RPMI8226 (cell line): ENCODE measurements at regions not wholly inside any gene's neighbourhood (a gene's known extent, or its start where the extent isn't known, plus 50 kb on each side); places are given as distances from the start of the nearest gene placed in this dataset.
A peak's percentile ranks its signal among the peaks of the same experiment; 100 is the strongest.

Source experiments
- DNase-seq: peaks from one replicate; pipeline ENCODE4 v3.0.0-alpha.2; 2015

DNA sequence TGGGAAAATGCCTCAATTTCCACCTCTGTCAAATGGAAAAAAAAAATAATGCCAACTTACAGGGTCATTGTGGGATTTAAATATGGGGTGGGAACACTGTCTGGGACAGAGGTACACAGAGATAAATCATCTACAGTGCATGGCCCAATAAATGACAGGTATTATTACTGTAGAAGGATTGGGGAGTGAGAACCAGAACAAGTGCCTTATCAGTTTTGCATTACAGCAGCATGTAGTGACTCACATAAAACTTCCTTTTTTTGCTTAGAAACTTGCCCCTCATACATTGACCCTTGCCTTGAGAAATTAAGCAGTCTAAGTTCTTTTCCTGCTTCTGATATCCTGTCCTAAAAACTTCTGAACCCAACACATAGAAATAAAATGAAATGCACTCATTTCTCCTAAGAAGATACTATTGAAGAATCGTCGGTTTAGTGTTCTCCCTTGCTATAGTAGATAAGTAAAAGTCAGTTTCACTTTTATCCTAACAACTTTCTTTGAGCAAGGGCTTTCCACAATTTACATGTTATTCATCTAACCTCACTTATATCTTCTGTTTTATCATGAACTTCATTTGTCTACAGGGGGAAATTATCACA is 121.0 kb upstream of the HAAO start:
- DNase-seq: no peak

DNA sequence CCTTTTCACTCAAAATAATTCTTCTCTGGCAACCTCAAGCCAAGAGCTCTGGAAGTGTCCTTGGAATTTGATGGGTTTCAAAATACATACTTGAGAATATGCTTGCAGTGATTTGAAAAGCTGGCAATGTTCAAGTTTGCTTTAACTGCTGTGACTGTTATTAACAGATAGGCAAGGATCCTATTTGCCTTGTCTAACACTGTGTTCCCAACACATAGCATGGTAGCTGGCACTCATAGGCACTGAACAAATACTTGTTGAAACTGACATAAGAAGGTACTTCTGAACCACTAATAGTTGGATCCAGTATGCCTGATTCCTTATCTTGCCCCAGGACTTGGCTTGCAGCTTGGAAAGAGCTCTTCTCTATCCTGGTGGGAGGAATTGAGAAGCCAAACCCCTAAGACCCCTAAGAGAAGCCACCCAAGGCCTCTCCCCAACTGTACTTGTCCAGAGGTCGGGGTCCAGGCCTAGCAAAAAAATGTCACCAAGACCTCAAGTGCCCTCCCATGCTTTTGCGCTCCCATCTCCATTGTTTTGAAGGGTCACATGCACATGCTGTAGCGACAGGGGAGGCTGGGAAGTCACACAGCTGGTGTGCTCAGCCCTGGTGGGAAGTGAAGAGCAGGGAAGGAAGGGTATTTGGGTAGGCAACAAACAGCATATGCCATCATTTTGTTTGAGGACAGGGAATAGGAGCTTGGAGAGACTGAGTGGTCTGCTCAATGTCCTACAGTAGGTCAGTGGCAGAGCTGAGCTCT is 118.4 kb upstream of the HAAO start:
- no peak for DNase-seq

DNA sequence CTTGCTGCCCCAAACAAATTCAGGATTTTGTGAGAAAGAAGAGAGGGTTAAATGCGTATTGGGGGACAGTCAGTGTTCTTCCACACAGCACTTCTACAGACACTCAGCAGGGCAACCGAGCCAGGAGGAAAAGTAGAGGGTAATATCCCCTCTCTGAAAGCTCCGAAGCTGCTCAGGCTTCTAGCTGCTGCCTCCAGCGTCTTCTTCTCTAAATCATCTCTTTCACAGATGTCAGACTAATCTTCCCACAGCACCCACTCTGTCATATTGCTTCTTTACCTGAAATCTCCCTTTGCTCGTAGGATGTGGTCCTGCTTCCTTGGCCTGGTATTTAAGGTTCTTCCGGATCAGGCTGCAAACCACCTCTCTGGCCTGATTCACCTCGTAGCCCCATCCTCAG is 117.6 kb upstream of the HAAO start:
- no peak for DNase-seq

DNA sequence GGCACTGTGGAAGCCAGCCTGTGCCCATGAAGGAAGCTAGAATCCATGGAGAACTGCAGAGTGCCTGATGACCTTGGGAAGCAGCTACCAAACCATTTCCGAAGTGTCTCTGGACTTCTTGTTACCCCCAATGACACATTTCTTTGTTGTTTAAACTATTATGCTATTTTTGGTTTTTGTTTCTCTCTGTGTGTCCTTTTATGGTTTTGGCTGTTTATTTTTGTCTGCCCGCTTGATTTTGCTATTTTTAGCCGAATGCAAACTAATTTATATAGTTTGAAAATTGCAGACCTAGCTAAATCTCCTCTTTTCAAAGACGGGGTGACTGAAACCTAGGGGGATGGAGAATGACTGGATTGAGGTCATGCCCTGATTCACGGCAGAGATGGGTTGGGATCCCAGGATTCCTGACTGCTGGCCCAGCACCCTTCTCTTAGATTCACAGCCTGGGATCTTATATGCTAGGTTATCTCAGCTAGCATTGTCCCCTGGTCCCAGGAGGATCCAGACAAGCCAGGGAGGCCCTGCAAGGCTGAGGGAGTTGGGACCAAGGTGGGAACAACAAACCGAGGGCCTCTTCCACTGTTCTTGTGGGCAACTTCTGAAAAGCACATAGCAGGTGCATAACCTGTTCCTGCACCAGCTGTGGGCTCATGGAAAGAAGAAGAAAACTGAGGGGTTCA is 116.3 kb upstream of the HAAO start:
- DNase-seq: no peak

DNA sequence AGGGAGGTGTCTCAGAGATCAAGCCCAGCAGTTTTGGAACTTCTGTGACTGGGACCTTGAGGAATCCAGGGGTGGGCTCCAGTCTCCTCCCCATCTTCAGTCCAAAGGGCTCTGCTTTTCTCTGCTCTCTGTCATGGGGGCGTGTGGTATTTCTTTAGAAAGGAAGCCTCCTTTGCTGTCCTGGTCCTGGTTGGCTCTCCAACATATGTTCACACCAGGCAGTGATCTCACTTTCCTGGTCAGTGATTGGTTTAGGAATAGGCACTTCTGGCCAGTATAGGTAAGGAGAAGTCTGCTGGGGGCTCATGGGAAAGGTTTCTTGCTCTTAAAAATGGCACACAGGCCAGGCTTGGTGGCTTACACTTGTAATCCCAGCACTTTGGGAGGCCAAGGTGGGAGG is 115.5 kb upstream of the HAAO start:
- no peak for DNase-seq

DNA sequence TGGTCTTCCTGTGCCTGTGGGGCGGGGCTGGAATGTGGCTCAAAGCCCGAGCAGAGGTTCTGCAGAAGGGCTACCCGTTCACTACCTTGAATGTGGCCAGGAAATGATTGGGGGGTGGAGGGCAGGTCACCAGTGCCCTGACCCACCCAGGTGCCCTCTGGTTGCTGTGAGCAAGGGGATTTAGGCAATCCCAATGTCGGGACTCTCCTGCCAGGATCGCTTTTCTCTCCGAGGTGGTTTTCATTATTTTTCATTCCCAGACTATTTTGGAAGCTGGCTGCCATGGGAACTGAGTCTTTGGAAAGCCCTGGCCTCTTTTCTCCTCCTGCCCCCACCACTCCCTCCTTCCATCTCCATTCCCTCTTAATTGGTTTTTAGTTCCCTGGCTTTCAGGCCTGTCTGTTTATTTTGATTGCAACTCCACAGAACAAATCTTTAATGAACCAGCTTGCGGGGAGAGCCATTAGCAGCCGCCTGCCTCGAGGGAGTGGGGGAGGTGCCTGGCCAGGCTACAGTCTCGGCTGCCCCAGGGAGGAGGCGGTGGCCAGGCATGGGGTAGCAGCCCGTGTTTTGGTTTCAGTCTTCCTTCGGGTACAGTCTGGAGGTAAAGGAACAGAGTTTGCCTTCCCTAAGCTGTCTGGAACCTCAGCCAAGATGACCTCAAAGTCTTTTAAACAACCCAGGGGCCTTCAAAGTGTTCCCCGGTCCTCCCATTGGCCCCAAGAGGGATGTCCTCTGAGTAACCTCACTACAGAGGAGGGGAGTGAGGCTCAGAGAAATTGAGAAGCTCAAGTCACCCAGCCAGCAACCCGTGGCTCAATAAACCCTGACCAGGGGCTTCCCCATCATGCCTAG is 114.4 kb upstream of the HAAO start:
- peak; percentile 42 for DNase-seq

DNA sequence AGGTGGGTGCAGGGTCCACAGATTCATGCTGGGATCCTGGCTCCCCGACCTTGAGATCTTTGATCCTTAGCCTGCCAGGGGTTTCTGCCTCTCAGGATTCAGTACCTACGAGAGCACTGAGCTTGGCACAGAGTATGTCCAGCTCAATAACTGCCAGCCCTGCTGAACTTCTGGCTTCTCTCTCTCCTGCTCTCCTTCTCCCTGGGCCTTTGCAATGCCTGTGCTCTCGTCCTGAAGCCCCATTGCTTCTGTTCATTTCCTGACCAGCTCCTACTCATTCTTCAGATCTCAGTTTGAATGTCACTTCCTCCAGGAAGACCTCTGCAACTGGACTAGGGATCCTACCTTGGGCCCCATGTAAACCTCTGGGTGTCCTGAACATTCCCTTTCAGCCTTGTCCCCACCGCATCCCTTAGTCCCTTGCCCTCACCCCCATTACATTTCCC is 113.8 kb upstream of the HAAO start:
- DNase-seq: no peak

DNA sequence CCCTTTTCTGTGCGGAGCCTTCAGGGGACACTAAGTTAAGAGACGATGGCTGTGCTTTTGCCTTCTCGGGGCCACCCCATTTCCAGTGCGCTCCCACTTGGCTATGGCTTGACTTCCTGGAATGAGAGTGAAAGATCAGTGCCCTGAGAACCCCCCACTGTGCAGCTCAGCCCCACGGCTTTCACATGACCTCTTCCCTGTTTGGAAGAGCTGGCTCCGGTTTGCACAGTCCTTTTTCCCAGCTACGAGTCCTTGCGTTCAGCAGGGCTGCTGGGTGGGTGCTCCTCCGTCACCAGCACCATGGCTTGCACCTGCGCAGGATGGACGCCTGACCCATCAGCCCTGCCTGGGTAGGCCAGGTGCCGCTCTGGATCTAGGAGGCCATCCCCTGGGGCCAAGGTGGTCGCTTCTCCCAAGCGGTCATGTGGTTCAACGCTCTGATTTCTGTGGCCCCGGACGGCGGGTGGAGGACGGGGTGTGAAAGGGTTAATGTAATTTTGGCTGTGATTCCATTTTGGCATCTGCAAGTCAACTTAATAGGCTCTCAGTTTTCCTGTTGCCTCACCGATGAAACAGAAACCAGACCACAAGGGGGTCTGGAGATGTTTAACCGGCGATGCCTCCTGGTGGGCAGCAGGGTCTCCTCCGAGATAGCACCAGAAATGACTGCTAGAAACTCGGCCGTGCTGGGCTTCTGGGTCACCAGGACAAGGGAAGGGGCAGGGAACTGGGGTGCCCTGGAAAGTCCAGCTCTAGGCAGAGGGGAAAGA is 113.1 kb upstream of the HAAO start:
- DNase-seq: no peak

DNA sequence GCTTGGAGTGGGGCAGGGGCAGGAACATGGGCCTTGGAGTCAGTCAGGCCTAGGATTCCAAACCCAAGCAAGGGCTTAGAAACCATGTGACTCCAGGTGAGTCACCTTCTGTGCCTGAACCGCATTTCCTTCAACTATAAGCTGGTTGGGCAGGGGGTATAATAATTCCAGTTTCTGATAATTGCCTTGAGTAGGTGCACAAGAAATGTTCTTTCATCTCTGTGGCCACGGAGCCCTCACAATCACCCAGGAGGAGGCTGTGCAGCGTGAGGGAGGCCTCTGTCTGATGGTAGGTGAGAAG is 112.1 kb upstream of the HAAO start:
- no peak for DNase-seq

DNA sequence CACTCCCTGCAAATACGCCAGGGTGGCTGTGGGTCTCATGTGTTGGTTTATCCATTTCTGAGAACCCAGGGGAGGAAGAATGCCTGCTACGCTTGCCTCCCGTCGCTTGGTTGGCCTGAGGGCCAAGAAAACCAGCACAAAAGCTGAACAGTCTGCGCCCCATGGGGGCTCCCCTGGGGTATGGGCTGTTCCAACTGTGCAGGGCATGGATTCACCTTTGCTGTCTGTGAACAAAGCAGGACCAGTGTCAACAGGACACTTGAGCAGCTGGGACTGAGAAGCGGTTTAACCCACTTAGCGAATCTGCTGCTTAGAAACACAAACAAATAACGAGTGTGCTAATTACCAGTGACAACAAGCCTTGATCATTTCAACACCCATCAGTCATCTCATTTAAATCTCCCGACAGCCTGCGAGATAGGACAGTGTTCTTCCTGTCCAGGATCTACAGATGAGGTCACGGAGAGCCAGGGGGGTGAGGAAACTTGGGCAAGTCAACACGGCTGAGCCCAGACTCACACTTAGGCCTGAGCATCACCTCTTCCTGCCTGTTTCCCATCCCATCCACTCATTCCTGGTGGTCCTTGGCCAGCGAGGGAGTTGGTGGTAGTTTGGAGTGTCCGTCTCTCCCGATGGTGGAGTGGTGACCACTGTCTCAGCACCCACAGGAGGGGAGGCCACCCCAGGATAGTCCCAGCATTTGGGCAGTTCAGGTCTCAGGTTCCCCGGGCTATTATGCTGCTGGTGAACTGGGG is 111.6 kb upstream of the HAAO start:
- no peak for DNase-seq

DNA sequence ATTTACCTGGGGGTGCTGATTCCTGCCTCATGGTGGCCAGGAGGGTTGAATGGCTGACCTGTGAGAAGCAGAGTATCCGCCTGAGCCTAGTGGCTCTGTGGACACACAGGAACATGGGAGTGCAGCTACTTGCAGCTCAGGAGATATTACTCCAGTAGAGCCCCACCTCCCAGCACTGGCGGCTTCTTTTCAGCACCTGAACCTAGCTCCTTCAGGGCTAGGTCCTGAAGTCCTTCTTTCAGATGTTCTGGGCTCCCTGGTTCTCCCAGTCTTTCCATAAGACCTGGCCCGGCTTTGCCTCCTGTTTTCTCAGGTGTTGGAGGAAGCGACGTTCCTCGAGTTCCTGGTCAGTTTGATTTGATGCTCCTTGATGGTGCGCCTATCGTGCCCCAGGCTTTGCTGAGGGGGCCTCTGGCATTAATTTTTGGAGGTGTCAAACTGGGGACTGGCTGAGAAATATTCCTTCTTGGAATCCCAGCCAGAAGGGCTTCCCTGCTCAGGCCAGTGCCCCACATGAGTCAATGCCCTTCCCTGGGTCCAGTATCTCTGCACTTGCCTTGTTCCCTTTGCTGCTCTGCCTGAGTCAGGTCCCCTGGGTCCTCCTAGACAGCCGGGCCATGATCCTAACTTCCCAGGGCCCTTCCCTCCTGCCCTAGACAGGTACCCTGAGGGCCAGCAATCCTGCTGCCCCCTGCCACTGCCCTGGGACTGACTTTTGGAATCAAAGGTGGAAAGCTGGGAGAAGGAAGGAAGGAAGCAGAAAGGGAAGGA is 110.7 kb upstream of the HAAO start:
- DNase-seq: no peak

DNA sequence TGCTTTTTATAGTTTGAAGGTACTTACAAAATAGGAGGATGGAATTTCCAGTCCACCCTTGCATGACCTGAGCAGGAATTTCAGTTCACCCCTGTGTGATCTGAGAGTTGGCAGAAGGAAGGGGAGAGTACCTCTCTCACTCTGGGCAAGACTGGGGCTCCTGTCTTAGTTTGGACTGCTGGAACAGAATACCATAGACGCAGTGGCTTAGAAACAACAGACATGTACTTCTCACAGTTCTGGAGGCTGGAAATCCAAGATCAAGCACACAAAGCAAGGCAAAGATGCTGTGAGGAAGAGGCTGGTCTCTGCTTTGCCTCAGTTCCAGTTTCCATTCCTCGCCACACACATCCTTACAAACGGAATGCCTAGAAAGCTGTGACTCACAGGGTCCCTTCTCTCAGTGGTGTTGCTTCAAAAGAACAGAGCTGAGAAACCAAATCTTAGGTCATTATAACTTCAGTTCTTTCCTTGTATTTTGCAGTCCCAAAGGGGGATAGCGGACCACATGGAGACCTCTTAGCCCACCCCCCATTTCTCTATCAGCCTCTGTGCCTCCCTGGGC is 108.8 kb upstream of the HAAO start:
- no peak for DNase-seq

DNA sequence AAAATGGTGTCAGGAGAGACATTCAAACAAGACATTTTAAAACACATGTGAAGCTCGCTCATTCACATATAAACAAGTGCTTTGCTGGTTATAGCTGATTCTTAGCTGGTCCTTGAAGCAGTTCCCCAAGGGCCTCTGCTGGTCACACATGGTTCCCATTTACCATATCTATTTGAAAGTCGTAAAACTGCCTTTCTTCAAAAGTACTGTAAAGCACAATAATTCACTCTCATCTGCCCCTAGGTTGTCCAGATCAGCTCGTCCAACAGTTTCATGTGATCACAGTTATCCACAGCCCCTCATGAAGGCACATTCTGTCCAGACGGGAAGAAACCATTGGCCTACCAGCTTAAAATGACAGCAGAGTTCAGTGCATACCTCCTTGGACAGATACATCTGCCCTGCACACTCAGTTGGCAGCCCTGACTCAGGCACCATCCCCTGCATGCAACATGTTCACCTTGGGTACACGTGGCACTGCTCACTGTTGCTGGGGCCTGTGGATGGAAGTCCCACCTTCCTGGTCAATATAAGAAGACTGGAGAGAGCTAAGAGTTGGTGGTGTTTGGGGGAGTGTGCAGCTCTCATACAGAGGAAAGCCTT is 108.0 kb upstream of the HAAO start:
- DNase-seq: no peak

DNA sequence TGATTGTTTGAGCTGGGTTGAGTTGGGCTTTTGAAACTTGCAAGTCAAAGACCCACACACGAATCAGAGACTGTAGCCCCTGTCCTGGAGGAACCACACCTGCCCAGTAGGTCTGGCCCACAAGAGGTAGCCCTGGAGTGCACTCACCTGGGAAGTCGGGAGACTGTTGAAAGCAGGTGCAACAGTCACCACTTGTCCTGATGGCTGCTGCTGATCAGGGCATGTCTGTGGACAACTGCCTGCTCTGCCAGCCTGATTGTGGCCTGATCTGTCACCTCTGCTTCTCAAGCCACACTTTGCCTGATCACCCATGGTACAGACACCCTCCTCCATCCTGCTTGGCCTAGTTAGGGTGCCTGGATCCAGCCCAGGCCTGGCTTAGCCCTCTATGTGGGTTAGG is 105.0 kb upstream of the HAAO start:
- no peak for DNase-seq

DNA sequence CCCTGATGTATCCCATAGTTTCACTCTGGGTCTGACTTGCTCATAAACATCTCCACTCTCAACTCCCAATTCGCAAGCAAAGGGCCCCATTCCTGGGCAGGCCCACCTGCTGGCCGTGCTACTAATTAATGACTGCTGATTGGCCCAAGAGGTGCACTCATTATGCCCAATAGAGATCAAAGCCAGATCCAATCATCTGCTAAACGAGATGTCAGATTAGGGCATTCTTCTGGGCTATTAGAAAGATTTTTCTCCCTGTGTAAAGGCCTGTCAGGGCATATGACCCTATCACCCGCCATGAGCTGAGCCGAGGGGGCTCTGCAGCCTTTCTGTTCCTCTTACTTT is 103.4 kb upstream of the HAAO start:
- DNase-seq: no peak

DNA sequence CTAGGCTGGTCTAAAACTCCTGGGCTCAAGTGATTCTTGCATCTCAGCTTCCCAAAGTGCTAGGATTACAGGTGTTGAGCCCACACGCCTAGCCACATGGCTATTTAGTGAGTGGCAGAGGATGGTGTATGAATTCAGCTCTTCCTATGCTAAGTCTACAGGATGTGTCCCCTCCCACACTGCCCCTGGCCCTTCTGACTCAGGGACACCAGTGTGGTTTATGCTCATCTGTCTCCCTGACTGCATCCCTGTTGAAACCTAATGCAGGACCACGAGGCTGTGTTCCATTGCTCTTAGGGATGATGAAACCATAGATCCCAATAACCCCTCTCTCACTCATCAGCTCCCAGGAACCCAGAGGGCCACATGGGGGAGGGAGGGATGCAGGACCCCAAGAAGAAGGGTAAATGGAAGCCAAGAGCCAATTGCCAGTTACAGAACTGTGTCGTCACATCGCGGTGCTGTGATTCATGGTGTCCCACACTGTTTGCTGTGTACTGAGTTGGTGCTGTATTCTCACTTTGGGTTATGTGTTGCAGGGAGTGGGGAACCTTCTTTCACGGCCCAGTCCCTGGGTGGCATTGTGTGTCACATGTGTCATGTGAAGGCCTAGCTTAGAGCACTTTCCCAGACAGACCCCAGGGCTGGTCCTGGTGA is 102.9 kb upstream of the HAAO start:
- no peak for DNase-seq

DNA sequence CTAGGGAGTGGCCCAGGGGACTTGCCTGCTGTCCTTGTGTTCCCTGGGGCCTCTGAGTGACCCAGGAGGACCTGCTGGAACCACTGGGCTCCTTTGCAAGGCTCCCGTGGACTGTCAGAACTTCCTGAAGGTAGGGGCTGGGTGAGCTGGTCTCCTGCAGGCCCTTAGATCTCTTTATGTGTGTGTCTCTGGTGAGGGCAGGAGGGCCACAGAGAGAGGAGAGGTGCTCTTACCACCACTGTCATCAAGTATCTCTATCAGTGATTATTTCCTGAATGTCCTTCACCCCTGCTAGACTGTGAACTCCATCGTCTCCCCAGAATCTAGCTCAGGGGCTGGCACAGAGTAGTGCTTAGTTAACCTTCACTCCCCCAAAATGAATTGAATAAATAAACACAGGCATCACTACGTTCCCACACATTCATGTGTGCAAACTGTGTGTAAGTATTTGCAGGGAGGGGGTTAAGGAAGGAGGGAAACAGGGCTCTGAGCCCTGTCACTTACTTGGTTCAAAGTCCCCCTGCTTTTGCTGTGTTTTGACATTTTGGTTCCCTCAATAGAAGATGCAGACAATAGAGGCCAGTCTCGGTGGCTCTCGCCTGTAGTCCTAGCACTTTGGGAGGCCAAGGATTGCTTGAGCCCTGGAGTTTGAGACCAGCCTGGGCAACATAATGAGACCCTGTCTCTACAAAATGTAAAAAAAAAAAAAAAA is 100.8 kb upstream of the HAAO start:
- no peak for DNase-seq

DNA sequence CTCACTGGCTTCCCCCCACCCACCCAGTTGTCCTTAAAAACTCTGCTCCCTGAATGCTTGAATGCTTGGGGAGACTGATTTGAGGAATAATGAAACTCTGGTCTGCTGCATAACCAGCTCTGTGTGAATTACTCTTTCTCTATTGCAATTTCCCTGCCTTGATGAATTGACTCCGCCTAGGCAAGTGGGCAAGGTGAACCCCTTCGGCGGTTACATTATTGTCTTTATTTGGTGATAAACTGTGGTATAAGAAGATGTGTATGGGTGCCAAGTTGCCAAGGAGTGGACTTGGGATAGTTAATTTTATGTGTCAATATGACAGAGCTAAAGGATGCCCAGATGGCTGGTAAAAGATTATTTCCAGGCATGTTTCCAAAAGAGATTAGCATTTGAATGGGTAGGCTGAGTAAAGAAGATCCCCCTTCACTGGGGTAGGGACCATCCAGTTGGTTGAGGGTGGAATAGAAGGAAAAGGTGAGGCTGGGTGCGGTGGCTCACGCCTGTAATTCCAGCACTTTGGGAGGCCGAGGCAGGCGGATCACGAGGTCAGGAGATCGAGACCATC is 98.5 kb upstream of the HAAO start:
- DNase-seq: no peak
